Peyer's patch (tissue), 4 donors: ENCODE measurements at regions not wholly inside any gene's neighbourhood (a gene's known extent, or its start where the extent isn't known, plus 50 kb on each side); places are given as distances from the start of the nearest gene placed in this dataset.

Experiments
- CTCF ChIP-seq, 6 experiments: fragments of 450-650 bp in 4 of 6; fragments of 200-600 bp in 2 of 6; sonication (generic) in 1 of 6; IDR thresholded peaks; one replicate each; pipeline ENCODE4 v1.5.1; 2017 to 2019; ENCODE audit warnings: antibody characterized with exemption in 6 of 6, mild to moderate bottlenecking in 3 of 6, moderate library complexity in 1 of 6
- POLR2A ChIP-seq, 2 donors: fragments of 450-650 bp; IDR thresholded peaks; one replicate each; pipeline ENCODE4 v1.5.1; 2017; ENCODE audit warnings: antibody characterized with exemption in 2 of 2, mild to moderate bottlenecking in 2 of 2, moderate library complexity in 2 of 2

DNA sequence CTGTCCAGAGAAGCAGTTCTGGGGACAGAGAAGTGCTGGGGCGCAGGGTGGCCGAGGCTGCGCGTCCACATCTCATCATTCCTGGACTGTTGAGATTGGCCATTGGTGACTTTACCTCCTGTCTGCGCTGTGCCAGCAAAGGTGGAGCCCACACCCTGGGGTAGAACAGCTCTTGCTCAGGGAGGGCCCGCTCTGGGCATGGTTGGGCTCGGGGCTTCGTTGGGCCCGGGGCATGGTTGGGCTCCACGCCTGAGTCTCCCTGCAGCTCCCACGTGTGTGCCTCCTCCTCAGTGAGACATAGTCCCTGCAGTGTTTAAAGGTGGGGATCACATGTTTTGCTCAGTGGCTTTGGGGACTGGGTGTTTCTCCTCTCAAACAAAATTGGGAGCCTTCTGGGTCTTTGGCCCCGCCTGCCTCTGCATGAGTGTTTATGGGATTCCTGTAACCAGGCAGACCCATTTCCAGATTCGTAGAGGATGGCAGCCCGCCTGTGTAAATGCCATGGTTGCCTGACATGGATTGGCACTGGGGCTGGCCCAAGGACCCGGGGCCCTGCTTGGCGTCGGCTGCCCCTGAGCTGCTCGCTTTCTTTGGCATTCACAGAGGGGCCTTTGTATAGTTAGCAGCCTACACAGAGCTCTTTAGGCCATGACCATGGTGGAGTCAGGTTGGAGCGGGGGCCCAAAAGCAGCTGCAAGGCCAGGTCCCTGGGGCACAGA lies 104.6 kb downstream of the TLR5 start:
- no peak for TF ChIP-seq CTCF (IDR thresholded peaks at IDR 0.05)
- TF ChIP-seq POLR2A (IDR thresholded peaks at IDR 0.05): no peak
